HepG2 (cell line): ENCODE measurements at regions not wholly inside any gene's neighbourhood (a gene's known extent, or its start where the extent isn't known, plus 50 kb on each side); places are given as distances from the start of the nearest gene placed in this dataset.

ENCODE experiments used
- ATAC-seq: fragments of 200-7000 bp; cut with Tn5 transposase; 3 replicates; pipeline ENCODE4 v1.9.1; 2020; ENCODE audit warnings: mild to moderate bottlenecking, moderate library complexity
- BruUV-seq: library from RNA; stranded (reverse); fragments of 400-500 nt; replicated peaks from 2 replicates; lab custom pipeline; 2021; lab: Mats Ljungman, UMichigan
- CTCF ChIA-PET: fragments of 300-600 bp; formaldehyde crosslinking; extraction: SDS; loops from one replicate; lab custom pipeline; 2021; ENCODE audit warnings: low total read pairs, inconsistent platforms, low intra/inter-chr PET ratio; lab: Yijun Ruan, JAX
- POLR2A ChIA-PET: fragments of 350-600 bp; sonication (Branson Sonifier 250); formaldehyde crosslinking; loops from one replicate; lab custom pipeline; 2020; ENCODE audit warnings: antibody characterized with exemption, inconsistent platforms; lab: Yijun Ruan, JAX
- DNase-seq: peaks from one replicate; pipeline ENCODE4 v3.0.0-alpha.2; 2015; ENCODE audit warnings: low spot score
- FAIRE-seq: peaks from 3 replicates; lab custom pipeline; 2011; peaks lifted over from hg19 to GRCh38; lab: Jason Lieb, UNC
- H2AFZ ChIP-seq: one replicate; pipeline ENCODE4 v1.6.1; 2011; ENCODE audit warnings: low read length, inconsistent platforms
- H3K27ac ChIP-seq: fragments of 300-600 bp; 3 replicates; pipeline ENCODE4 v1.8.0; 2011; ENCODE audit warnings: mixed run types, mild to moderate bottlenecking, mixed read lengths, low read length, inconsistent platforms; ENCODE audit not compliant: insufficient read depth; ENCODE audit errors: extremely low read length
- H3K27me3 ChIP-seq, 2 experiments: fragments of 200-600 bp in 1 of 2; 2 replicates in 1 of 2; 3 replicates in 1 of 2; pipeline versions ENCODE4 v1.6.0 to v1.8.0; 2011; ENCODE audit warnings: low read length in 2 of 2, mild to moderate bottlenecking in 2 of 2, moderate library complexity in 2 of 2, inconsistent platforms in 1 of 2; ENCODE audit not compliant: insufficient read depth in 2 of 2, control insufficient read depth in 1 of 2
- H3K36me3 ChIP-seq, 2 experiments: fragments of 200-600 bp in 1 of 2; replicated peaks in 1 of 2; 2 replicates in 1 of 2; 3 replicates in 1 of 2; pipeline versions ENCODE4 v1.5.1 to v1.8.0; 2011; ENCODE audit warnings: low read length in 2 of 2, inconsistent platforms in 1 of 2; ENCODE audit not compliant: insufficient read depth in 2 of 2, control insufficient read depth in 1 of 2
- H3K4me1 ChIP-seq: 2 replicates; pipeline ENCODE4 v1.5.1; 2012; ENCODE audit warnings: low read length, inconsistent platforms; ENCODE audit not compliant: insufficient read depth
- H3K4me2 ChIP-seq: 2 replicates; pipeline ENCODE4 v1.6.0; 2011; ENCODE audit warnings: low read depth, low read length, inconsistent platforms
- H3K4me3 ChIP-seq, 3 experiments: fragments of 200-600 bp in 1 of 3; sonication (generic), shearing (Covaris generic) in 1 of 3; replicated peaks in 1 of 3; 2 replicates each; pipeline ENCODE4 v1.5.1; 2011 to 2016; ENCODE audit warnings: low read length in 3 of 3, inconsistent platforms in 2 of 3, low read depth in 2 of 3, mild to moderate bottlenecking in 2 of 3, control low read depth in 1 of 3, mixed read lengths in 1 of 3; ENCODE audit not compliant: insufficient read depth in 1 of 3
- H3K79me2 ChIP-seq: one replicate; pipeline ENCODE4 v1.6.1; 2011; ENCODE audit warnings: low read length, inconsistent platforms; ENCODE audit not compliant: insufficient read depth
- H3K9ac ChIP-seq: 2 replicates; pipeline ENCODE4 v1.6.0; 2011; ENCODE audit warnings: mild to moderate bottlenecking, low read depth, low read length, inconsistent platforms; ENCODE audit not compliant: insufficient read depth
- H3K9me3 ChIP-seq: 2 replicates; pipeline ENCODE4 v1.5.1; 2012; ENCODE audit warnings: mild to moderate bottlenecking, low read length
- H4K20me1 ChIP-seq: 2 replicates; pipeline ENCODE4 v1.6.0; 2011; ENCODE audit warnings: inconsistent platforms, mild to moderate bottlenecking, low read length, moderate library complexity; ENCODE audit not compliant: insufficient read depth
- FOXA1 ChIP-seq, 2 experiments: fragments of 450-650 bp in 1 of 2; sonication (generic) in 1 of 2; formaldehyde crosslinking in 1 of 2; IDR thresholded peaks; 2 replicates each; pipeline versions ENCODE4 v1.4.0 to v1.6.1; 2016 to 2020; ENCODE audit warnings: missing genetic modification reagents in 1 of 2
- KMT2B ChIP-seq: IDR thresholded peaks from 2 replicates; pipeline ENCODE4 v1.6.1; 2016; ENCODE audit warnings: missing genetic modification reagents, missing compliant biosample characterization
- MAFK ChIP-seq, 2 experiments: IDR thresholded peaks in 1 of 2; conservative IDR thresholded peaks in 1 of 2; 2 replicates each; pipeline ENCODE4 v1.6.1; 2011; ENCODE audit warnings: improper control_type of control experiment in 2 of 2, low read length in 2 of 2
- NFE2L2 ChIP-seq: fragments of 150-350 bp; IDR thresholded peaks from 2 replicates; pipeline ENCODE4 v1.6.1; 2014; ENCODE audit warnings: low read length
- RBFOX2 ChIP-seq: fragments of 200-400 bp; formaldehyde crosslinking; IDR thresholded peaks from 2 replicates; pipeline ENCODE4 v1.6.1; 2017; ENCODE audit warnings: low read depth, mild to moderate bottlenecking, low read length
- RBM22 ChIP-seq: fragments of 200-400 bp; formaldehyde crosslinking; optimal IDR thresholded peaks from 2 replicates; pipeline ENCODE3; 2017; ENCODE audit warnings: mild to moderate bottlenecking, low read length, moderate library complexity
- RFX5 ChIP-seq: IDR thresholded peaks from 2 replicates; pipeline ENCODE4 v1.6.1; 2011; ENCODE audit warnings: low read depth, low read length, improper control_type of control experiment
- SOX13 ChIP-seq, 3 experiments: fragments of 450-650 bp in 1 of 3; sonication (generic) in 1 of 3; formaldehyde crosslinking in 1 of 3; IDR thresholded peaks in 2 of 3; conservative IDR thresholded peaks in 1 of 3; 2 replicates each; pipeline versions ENCODE4 v1.5.0 to v1.6.1; 2016 to 2020; ENCODE audit warnings: antibody characterized with exemption in 1 of 3, mild to moderate bottlenecking in 1 of 3, missing compliant biosample characterization in 1 of 3, missing genetic modification reagents in 1 of 3, moderate library complexity in 1 of 3
- ZNF782 ChIP-seq: sonication (generic); formaldehyde crosslinking; IDR thresholded peaks from 2 replicates; pipeline ENCODE4 v1.4.0; 2020; ENCODE audit warnings: missing genetic modification reagents, mild to moderate bottlenecking, borderline replicate concordance
- WGBS: methylation state at CpG from one replicate; pipeline ENCODE4 v1.1.6; 2017; ENCODE audit warnings: low lambda C conversion rate; 5-methylcytosine and 5-hydroxymethylcytosine counted together
- in situ Hi-C: cut with HindIII; loops from 2 replicates; pipeline ENCODE4 v1.10.0; 2017; ENCODE audit warnings: low pct_unique_long_range_greater_than_20kb; ENCODE audit not compliant: extremely low pct_ligation_motif_present
- intact Hi-C: fragments of 100-400 bp; cut with micrococcal nuclease; formaldehyde crosslinking; loops from one replicate; pipeline ENCODE4 v1.10.0; 2022; ENCODE audit not compliant: unreplicated experiment
- TF ChIP-seq, protein P1 (sequence below): sonication (generic); formaldehyde crosslinking; IDR thresholded peaks from 2 replicates; pipeline ENCODE4 v1.5.0; 2020; ENCODE audit warnings: missing genetic modification reagents

- Histone ChIP-seq H3K4me2 (no peak overlapping the region), H3K4me1 (no peaks in the 10 kb centered on the region), H3K79me2 (no peaks in the 10 kb centered on the region), H3K27me3 (peaks cover 0 to 6% of the 10 kb centered on the region in 2 experiments; a peak in 1 of 5 replicates), H4K20me1 (no peaks in the 10 kb centered on the region), H3K27ac (no peak overlapping the region), H2AFZ (no peak overlapping the region), H3K9me3 (no peaks in the 10 kb centered on the region), H3K9ac (no peak overlapping the region), H3K4me3 (no peak overlapping the region), H3K36me3 (no peaks in the 10 kb centered on the region)
- in situ Hi-C loops (no loop called here), intact Hi-C loops (no loop called here)
- 30% methylated on average over 4 of the region's 4 CpGs for WGBS
- FAIRE-seq = no peak
- ChIA-PET CTCF (no interaction called here), POLR2A (no interaction called here)
- no TSS peak for BruUV-seq
- no peak for DNase-seq
- no peak for ATAC-seq
- TF ChIP-seq RBFOX2 = no peak
- TF ChIP-seq FOXA1 (IDR thresholded peaks at IDR 0.05) = no peak
- no peak for TF ChIP-seq FOXA1 (CRISPR knock-in tag; IDR thresholded peaks at IDR 0.05)
- no peak for TF ChIP-seq ZNF782 (CRISPR knock-in tag)
- TF ChIP-seq RBM22 = no peak
- TF ChIP-seq SOX13 (IDR thresholded peaks at IDR 0.05) = no peak
- no peak for TF ChIP-seq SOX13 (CRISPR knock-in tag; conservative IDR thresholded peaks at IDR 0.05 in 1 of 2, IDR thresholded peaks at IDR 0.05 in 1 of 2)
- TF ChIP-seq KMT2B (CRISPR knock-in tag) = no peak
Measured at GRCh38 chr2:45112750-45113149, 103.5 kb upstream of the SIX2 start.

- peaks cover 0 to 3% of the 10 kb centered on the region in 2 experiments; a peak in 1 of 5 replicates for H3K27me3 ChIP-seq
- DNase-seq (no peak), ATAC-seq (no peak), FAIRE-seq (no peak)
- 0 out of 4 replicates have a peak, but pooled peaks have one; percentile 5 to 15 for TF ChIP-seq MAFK (conservative IDR thresholded peaks at IDR 0.05 in 1 of 2, IDR thresholded peaks at IDR 0.05 in 1 of 2; ENCODE audit: low read length in 2 of 2)
- TF ChIP-seq, protein P1, sequence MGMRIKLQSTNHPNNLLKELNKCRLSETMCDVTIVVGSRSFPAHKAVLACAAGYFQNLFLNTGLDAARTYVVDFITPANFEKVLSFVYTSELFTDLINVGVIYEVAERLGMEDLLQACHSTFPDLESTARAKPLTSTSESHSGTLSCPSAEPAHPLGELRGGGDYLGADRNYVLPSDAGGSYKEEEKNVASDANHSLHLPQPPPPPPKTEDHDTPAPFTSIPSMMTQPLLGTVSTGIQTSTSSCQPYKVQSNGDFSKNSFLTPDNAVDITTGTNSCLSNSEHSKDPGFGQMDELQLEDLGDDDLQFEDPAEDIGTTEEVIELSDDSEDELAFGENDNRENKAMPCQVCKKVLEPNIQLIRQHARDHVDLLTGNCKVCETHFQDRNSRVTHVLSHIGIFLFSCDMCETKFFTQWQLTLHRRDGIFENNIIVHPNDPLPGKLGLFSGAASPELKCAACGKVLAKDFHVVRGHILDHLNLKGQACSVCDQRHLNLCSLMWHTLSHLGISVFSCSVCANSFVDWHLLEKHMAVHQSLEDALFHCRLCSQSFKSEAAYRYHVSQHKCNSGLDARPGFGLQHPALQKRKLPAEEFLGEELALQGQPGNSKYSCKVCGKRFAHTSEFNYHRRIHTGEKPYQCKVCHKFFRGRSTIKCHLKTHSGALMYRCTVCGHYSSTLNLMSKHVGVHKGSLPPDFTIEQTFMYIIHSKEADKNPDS (CRISPR knock-in tag) = no peak
- TF ChIP-seq NFE2L2 = peak; percentile 38; the same call in 1 of the 2 replicates
- no peak for TF ChIP-seq RFX5
- H3K4me2 ChIP-seq = no peak overlapping the region
- no peaks in the 10 kb centered on the region for H3K79me2 ChIP-seq
- H3K9ac ChIP-seq = no peak overlapping the region
- no peak overlapping the region for H3K4me3 ChIP-seq
- H3K4me1 ChIP-seq = no peaks in the 10 kb centered on the region
- no peak overlapping the region for H3K27ac ChIP-seq
- BruUV-seq = no TSS peak
- no peaks in the 10 kb centered on the region for H3K9me3 ChIP-seq
- in situ Hi-C loops (no loop called here), intact Hi-C loops (no loop called here)
- H3K36me3 ChIP-seq = no peaks in the 10 kb centered on the region
- POLR2A ChIA-PET = no interaction called here
- WGBS = 68% methylated on average over 1 of the region's 1 CpG
- CTCF ChIA-PET = no interaction called here
- H4K20me1 ChIP-seq = no peaks in the 10 kb centered on the region
- no peak overlapping the region for H2AFZ ChIP-seq
Measured at GRCh38 chr2:45105050-45105582, 95.9 kb upstream of the SIX2 start.
